Fibroblast of villous mesenchyme (primary cell): ENCODE measurements at regions not wholly inside any gene's neighbourhood (a gene's known extent, or its start where the extent isn't known, plus 50 kb on each side); places are given as distances from the start of the nearest gene placed in this dataset.
"Not testable (repeated sequence)": the region's sequence is repeated elsewhere in the genome, so short reads cannot be mapped to it uniquely, and the experiment has no call there.

Experiments used
- DNase-seq: peaks from one replicate; pipeline ENCODE4 v3.0.0-alpha.2; 2010; ENCODE audit warnings: low read depth
- H3K4me3 ChIP-seq: 2 replicates; pipeline ENCODE4 v1.5.1; 2011; ENCODE audit warnings: low read depth, mild to moderate bottlenecking, low read length
- TF ChIP-seq, protein P1 (sequence below): IDR thresholded peaks from 2 replicates; pipeline ENCODE4 v1.5.1; 2012; ENCODE audit warnings: low read depth, mild to moderate bottlenecking, low read length; ENCODE audit not compliant: insufficient read depth

DNA sequence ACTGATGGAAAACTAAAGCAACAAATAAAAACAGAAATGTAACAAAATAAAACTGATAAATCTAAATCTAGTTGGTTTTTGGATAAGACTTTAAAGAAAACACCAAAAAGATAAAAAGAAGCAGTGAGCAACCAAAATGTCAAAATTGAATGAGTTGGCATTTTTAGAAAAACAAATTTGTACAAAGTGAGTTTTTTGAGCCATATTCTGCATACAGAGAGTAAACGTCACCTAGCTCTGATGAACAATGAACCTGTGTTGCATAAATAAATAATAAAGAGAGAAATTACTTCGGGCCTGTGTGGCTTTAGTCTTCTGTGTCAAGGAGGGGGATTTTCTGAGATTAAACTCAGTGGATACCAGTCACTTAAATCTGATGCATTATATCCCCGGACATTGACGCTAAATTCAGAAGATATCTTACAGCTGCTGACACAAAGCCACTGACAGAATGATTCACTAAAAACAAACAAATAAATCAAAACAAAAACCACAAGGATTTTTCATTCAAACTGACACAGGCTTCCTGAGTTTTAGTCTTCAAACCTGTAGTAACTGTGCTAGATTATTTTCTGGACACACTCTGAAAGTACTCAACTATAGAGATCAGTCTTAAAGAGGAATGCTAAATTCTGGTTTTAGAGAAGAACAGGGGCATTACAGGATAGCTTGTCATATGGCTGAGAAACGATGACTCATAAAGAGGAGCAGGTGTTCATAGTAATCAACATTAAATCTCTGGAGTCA, 403.5 kb upstream of the ST8SIA4 start:
- TF ChIP-seq, protein P1, sequence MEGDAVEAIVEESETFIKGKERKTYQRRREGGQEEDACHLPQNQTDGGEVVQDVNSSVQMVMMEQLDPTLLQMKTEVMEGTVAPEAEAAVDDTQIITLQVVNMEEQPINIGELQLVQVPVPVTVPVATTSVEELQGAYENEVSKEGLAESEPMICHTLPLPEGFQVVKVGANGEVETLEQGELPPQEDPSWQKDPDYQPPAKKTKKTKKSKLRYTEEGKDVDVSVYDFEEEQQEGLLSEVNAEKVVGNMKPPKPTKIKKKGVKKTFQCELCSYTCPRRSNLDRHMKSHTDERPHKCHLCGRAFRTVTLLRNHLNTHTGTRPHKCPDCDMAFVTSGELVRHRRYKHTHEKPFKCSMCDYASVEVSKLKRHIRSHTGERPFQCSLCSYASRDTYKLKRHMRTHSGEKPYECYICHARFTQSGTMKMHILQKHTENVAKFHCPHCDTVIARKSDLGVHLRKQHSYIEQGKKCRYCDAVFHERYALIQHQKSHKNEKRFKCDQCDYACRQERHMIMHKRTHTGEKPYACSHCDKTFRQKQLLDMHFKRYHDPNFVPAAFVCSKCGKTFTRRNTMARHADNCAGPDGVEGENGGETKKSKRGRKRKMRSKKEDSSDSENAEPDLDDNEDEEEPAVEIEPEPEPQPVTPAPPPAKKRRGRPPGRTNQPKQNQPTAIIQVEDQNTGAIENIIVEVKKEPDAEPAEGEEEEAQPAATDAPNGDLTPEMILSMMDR, result no peak
- no peak overlapping the region for H3K4me3 ChIP-seq
- no peak for DNase-seq

DNA sequence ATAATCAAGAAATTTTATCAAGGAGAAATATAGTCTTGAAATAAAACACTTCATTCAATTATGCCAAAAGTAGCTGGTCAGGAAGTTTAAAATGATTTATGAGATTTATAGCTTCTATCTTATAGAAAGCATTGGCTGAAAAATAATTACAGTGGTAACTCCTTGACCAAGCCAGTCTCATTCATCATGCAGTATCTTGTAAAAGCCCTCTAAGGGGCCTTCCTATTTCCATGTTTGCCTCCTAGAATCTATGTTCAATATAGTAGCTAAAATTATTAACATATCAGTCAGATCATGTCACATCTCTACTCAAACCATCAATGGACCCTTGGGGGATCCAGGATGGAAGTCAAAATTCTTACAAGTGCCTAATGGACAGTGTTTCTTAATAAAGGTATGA, 393.4 kb upstream of the ST8SIA4 start:
- no peak for DNase-seq
- TF ChIP-seq, protein P1, result no peak
- no peak overlapping the region for H3K4me3 ChIP-seq

DNA sequence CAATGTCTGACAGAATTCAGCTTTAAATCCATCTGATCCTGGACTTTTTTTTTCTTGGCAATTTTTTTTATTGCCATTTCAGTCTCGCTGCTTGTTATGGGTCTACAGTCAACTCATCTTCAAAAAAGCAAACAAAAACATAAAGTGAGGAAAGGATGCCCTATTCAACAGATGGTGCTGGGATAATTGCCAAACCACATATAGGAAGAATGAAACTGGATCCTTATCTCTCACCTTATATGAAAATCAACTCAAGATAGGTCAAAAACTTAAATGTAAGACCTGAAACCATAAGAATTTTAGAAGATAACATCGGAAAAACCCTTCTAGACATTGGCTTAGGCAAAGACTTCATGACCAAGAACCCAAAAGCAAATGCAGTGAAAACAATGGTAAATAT, 389.1 kb upstream of the ST8SIA4 start:
- TF ChIP-seq, protein P1, result no peak
- no peak for DNase-seq
- H3K4me3 ChIP-seq, result no peak overlapping the region

DNA sequence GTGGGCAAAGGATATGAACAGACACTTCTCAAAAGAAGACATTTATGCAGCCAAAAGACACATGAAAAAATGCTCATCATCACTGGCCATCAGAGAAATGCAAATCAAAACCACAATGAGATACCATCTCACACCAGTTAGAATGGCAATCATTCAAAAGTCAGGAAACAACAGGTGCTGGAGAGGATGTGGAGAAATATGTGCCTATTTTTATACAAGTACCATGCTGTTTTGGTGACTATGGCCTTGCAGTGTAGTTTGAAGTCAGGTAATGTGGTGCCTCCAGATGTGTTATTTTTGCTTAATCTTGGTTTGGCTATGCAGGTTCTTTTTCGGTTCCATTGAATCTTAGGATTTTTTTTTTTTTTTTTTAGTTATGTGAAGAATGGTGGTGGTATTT, 387.7 kb upstream of the ST8SIA4 start:
- H3K4me3 ChIP-seq, DNase-seq: not testable (repeated sequence)

DNA sequence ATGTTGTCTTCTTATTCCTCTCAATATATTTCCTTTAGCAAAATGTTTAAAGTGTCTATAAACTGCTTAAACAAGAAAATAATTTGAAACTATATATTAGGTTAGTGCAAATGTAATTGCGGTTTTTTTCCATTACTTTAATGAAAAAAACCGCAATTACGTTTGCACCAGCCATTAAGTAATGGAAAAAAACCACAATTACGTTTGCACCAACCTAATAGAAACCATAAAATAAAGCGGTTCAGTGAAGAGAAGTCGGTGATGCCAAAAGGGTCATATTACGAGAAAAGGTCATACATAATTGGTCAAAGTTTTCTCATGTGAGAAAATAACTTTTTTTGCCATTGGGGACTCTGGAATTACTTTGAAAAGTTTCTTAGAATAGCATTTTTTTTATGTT, 385.6 kb upstream of the ST8SIA4 start:
- DNase-seq, result no peak
- no peak overlapping the region for H3K4me3 ChIP-seq
- TF ChIP-seq, protein P1, result no peak

DNA sequence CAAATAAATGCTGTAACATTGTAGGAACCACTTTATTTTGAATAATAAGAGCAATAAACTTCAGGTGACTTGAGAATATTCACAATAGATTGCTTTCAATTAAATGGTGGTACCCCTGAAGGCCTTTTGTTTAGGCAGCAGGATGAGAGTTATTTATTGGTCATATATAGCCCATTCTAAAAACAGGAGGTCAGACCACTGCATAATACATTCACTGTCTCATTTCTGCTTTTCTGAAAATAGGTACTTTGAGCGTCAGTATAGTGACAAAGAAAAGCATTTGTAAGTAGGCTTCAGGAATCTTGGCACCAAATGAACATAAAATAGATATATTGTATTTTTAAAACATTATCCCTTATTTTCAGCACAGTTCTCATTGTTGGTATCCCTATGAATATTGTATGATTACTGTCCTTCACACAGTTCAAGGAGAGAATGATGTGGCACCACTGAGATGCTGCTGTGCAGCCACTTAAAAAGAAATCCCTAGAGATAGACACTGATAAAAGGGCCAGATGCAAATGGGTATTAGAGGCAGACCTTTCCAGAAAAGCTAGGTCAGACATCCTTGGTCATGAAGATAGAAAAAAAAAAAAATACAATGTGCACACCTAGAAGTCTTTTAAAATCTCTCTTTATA, 381.8 kb upstream of the ST8SIA4 start:
- H3K4me3 ChIP-seq, result no peak overlapping the region
- no peak for DNase-seq
- TF ChIP-seq, protein P1, result no peak

DNA sequence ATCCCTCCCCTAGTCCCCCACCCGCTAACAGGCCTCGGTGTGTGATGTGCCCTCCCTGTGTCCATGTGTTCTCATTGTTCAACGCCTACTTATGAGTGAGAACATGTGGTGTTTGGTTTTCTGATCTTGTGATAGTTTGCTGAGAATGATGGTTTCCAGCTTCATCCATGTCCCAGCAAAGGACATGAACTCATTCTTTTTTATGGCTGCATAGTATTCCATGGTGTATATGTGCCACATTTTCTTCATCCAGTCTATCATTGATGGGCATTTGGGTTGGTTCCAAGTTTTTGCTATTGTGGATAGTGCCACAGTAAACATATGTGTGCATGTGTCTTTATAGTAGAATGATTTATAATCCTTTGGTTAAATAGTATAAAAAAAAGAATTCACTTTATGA, 380.9 kb upstream of the ST8SIA4 start:
- DNase-seq, H3K4me3 ChIP-seq: not testable (repeated sequence)

DNA sequence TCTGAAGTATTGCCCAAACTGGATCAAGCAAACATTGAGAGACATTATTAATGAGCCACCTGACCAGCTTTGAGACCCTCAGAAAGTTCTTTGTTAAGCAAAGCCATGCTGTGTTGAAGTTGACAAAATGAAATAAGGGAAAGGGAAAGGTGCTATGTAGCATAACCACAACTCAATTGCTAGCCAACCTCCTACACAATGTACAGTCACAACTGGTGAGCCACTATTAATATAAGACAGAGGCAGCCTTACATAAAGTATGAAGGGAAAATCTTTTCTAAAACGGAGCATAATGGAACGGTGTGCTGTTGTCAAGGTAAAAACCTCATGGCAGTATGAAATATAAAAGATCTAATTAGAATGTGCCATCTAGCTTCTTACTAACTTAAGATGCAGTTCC, 375.8 kb upstream of the ST8SIA4 start:
- TF ChIP-seq, protein P1, result no peak
- no peak for DNase-seq
- no peak overlapping the region for H3K4me3 ChIP-seq
